PC-9 (cell line): ENCODE measurements at regions not wholly inside any gene's neighbourhood (a gene's known extent, or its start where the extent isn't known, plus 50 kb on each side); places are given as distances from the start of the nearest gene placed in this dataset.

Experiments
- EZH2 ChIP-seq: fragments of 200-600 bp; sonication (generic); IDR thresholded peaks from 2 replicates; pipeline ENCODE4 v1.8.0; 2017; ENCODE audit warnings: antibody characterized with exemption, low read depth
- TF ChIP-seq, protein P1 (sequence below): fragments of 200-600 bp; sonication (generic); conservative IDR thresholded peaks from 2 replicates; pipeline ENCODE4 v1.6.1; 2017; ENCODE audit warnings: mixed run types, antibody characterized with exemption, mild to moderate bottlenecking, moderate library complexity

- TF ChIP-seq, protein P1, sequence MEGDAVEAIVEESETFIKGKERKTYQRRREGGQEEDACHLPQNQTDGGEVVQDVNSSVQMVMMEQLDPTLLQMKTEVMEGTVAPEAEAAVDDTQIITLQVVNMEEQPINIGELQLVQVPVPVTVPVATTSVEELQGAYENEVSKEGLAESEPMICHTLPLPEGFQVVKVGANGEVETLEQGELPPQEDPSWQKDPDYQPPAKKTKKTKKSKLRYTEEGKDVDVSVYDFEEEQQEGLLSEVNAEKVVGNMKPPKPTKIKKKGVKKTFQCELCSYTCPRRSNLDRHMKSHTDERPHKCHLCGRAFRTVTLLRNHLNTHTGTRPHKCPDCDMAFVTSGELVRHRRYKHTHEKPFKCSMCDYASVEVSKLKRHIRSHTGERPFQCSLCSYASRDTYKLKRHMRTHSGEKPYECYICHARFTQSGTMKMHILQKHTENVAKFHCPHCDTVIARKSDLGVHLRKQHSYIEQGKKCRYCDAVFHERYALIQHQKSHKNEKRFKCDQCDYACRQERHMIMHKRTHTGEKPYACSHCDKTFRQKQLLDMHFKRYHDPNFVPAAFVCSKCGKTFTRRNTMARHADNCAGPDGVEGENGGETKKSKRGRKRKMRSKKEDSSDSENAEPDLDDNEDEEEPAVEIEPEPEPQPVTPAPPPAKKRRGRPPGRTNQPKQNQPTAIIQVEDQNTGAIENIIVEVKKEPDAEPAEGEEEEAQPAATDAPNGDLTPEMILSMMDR: no peak
- no peak for TF ChIP-seq EZH2
Observed at GRCh38 chr6:164087211-164087610, 672.7 kb downstream of the QKI start.
